ENCODE measurements at regions not wholly inside any gene's neighbourhood (a gene's known extent, or its start where the extent isn't known, plus 50 kb on each side); places are given as distances from the start of the nearest gene placed in this dataset.
"Not testable (repeated sequence)": the region's sequence is repeated elsewhere in the genome, so short reads cannot be mapped to it uniquely, and the experiment has no call there.

GRCh38 chr1:5632814-5633213 lies 359.4 kb downstream of the NPHP4 start:
- no peak for DNase-seq (ENCODE audit: low read depth)

GRCh38 chr1:5632224-5632623 lies 360.0 kb downstream of the NPHP4 start:
- no peak for DNase-seq (ENCODE audit: low read depth)

DNA sequence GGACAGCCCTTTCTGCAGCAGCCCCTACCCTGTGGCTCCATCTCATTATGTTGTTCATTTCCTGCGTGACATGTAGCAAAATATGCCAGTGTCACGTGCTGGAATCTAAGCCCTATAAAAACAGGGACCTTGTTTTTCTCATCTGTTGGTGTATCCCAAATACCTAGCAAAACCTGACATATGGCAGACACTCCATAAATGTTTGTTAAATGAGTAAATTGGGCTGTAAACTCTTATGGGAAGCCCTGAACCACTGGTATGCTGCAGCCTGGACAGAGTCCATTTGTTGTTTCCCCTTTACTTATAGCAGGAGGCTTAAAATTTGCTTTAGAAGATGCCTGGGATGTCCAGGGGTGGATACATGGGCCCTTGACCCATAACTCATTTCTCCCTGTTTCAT lies 363.8 kb downstream of the NPHP4 start:
- no peak for DNase-seq (ENCODE audit: low read depth)

- DNase-seq (ENCODE audit: low read depth): no peak
Observed at GRCh38 chr1:5623399-5623798, 368.8 kb downstream of the NPHP4 start.

GRCh38 chr1:5622412-5622811 lies 369.8 kb downstream of the NPHP4 start:
- no peak for DNase-seq (ENCODE audit: low read depth)

DNA sequence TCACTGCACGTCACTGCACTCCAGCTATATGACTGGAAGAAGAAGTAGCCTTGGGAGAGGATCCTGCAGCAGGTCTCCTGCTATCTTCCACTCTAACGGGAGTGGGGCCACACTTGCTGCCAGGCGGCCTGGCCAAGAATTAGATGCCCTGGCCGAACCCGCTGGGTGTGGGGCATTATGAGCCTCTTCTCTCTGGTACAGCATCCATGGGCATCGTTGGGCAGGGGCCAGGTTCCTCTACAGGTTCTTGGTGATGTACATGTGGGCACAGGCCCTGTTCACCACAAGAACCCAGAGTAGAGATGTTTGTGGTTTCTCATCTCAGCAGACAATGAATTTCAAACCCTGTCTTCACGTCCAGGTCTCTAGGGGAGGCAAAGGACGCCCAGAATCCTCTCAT lies 370.5 kb downstream of the NPHP4 start:
- no peak for DNase-seq (ENCODE audit: low read depth)

DNA sequence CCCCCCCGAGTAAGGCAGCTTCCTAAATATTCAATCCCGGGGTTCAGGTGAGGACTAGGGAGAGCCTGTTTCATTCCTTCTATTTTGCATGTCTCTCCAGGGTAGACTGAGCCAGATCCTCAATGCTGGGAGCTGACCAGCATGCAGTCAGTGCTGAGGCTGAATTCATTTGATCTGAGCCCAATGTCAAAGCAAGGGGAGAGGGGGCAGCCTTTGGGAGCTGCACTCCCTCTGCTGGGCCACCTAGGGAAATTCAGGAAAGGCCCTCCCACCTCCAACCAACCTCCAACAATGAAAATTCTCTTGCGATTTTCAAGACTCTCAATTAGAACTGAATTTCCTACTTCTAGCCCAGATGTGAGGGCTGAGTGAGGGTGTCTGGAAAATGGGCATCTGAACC lies 371.2 kb downstream of the NPHP4 start:
- no peak for DNase-seq (ENCODE audit: low read depth)

DNA sequence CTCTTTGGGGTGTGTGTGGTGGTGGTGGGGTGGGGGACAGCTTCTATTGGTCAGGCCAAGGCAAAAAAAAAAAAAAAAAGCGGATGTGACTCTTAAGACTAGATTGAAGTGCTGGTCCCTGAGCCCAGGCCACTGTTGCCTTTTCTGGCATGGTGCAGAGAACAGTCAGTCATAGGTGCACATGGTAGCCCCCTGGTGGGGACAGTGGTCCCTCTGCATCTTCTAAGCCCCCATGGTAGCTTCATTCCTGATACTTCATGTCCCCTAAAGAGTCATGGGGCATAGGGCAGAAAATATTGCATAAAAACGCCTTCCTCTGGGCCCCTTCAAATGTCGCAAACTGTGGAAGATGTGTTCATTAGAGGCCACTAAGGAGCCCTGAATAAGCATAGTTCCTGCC lies 371.8 kb downstream of the NPHP4 start:
- DNase-seq (ENCODE audit: low read depth): no peak

- no peak for DNase-seq (ENCODE audit: low read depth)
Observed at GRCh38 chr1:5619469-5619868, 372.8 kb downstream of the NPHP4 start.

GRCh38 chr1:5617546-5617945 lies 374.7 kb downstream of the NPHP4 start:
- DNase-seq (ENCODE audit: low read depth): no peak

GRCh38 chr1:5617179-5617520 lies 375.1 kb downstream of the NPHP4 start:
- no peak for DNase-seq (ENCODE audit: low read depth)

- DNase-seq (ENCODE audit: low read depth): no peak
Observed at GRCh38 chr1:5616366-5617178, 375.7 kb downstream of the NPHP4 start.

GRCh38 chr1:5615076-5615475 lies 377.1 kb downstream of the NPHP4 start:
- no peak for DNase-seq (ENCODE audit: low read depth)

DNA sequence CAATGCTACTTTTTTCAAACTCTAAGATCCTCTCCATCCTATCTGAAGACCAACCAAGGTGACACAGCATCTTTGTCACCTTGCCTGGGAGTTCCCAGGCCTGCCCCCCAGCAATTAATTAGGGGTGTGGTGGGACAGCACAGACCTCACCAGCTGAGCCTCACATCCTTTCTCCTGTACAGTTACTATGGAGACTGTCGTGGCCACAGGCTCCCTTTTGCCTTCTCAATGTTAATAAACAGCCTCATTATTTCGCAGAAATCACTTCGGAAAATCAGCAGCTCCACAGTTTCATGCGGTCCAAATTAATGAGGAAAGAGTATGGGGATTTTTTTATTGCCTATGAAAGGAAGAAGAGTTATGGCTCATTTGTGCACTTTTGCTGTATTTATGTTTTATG lies 378.3 kb downstream of the NPHP4 start:
- no peak for DNase-seq (ENCODE audit: low read depth)

DNA sequence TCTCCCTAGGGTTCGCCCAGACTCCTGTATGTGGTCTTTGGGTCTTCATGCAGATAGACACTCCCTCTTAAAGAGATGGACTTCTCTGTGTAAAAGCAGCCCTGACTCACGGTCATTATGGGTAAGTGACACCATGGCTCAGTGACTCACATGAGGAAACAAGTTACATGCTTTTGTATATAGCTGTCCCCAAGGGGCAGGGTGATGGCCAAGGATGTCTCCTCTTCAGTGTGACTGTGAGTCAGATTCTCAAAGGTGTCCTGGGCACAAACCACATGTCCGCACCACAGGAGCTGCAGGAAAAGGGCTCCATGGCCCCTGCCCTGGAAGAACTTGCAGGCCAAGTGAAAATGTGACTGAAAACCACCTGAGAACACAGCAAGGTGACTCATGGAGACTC lies 380.4 kb downstream of the NPHP4 start:
- DNase-seq (ENCODE audit: low read depth): no peak

DNA sequence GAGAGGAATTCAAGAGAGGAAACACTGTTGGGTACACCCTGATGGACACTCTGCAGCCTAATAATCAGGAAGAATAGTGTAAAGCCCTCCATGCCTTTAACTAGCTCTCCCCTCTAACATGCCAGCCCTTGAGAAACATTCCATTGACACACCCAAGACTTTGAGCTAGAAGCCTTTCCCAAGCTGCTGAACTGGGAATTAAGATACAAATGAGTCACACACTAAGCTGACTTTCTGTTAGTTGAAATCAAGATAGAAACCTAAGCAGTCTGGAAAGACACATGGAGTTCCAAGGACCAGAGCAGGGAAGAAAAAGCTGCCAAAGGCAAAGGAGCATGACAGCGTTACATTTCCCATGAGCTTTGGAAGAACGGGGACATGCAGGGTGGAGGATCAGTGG lies 380.8 kb downstream of the NPHP4 start:
- DNase-seq (ENCODE audit: low read depth): no peak

DNA sequence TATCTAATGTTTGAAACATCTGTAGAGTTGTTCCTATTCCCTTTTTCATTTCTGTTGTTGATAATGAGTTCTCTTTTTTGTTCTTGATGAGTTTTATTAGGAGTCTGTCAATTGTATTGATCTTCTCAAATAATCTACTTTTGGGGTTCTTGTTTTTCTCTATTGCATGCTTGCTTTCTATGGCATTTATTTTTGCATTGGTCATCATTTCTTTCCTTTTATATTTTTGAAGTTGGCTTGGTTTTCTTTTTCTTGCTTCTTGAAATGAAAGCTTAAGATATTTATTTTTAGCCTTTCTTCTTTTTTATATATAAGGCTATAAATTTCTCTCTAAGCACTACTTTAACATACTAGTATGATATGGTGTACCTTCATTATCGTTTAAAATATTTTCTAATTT lies 381.8 kb downstream of the NPHP4 start:
- no peak for DNase-seq (ENCODE audit: low read depth)

GRCh38 chr1:5603353-5604104 lies 388.7 kb downstream of the NPHP4 start:
- DNase-seq (ENCODE audit: low read depth): no peak

- DNase-seq (ENCODE audit: low read depth): not testable (repeated sequence)
Observed at GRCh38 chr1:5602718-5603117, 389.5 kb downstream of the NPHP4 start.

- no peak for DNase-seq (ENCODE audit: low read depth)
Observed at GRCh38 chr1:5601516-5601915, 390.7 kb downstream of the NPHP4 start.

DNA sequence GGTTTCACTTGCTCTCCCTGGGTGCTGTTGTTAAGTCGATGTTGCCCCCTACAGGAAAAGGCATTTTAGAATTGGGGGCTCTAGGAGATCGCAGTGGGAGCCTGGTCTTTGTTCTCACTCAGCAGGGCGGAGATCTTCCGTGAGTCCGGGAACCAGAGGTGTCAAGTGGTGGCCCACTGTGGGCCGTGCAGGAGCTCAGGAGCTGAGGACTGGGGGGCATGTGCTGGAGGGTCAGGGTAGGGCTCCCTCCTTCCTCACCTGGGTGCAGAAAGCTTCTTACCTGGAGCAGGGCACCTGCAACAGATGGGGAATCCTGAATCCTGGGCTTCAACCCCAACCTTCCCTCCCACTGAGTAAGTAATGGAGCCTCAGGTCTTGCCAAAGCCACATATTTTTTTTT lies 392.7 kb downstream of the NPHP4 start:
- no peak for DNase-seq (ENCODE audit: low read depth)

- DNase-seq (ENCODE audit: low read depth): no peak
Observed at GRCh38 chr1:5598824-5599395, 393.3 kb downstream of the NPHP4 start.
